ENCODE measurements at regions not wholly inside any gene's neighbourhood (a gene's known extent, or its start where the extent isn't known, plus 50 kb on each side); places are given as distances from the start of the nearest gene placed in this dataset.

- TF ChIP-seq CTCF (IDR thresholded peaks at IDR 0.05) (no peak), POLR2A (IDR thresholded peaks at IDR 0.05) (no peak)
These were observed 592.6 kb upstream of the CDH6 start for GRCh38 chr5:30600892-30601291.
